ENCODE measurements at regions not wholly inside any gene's neighbourhood (a gene's known extent, or its start where the extent isn't known, plus 50 kb on each side); places are given as distances from the start of the nearest gene placed in this dataset.

- TF ChIP-seq MXI1 (conservative IDR thresholded peaks at IDR 0.05; ENCODE audit: poor library complexity, severe bottlenecking) (no peak), RAD21 (conservative IDR thresholded peaks at IDR 0.05) (no peak), REST (IDR thresholded peaks at IDR 0.05; ENCODE audit: borderline replicate concordance) (no peak), EP300 (conservative IDR thresholded peaks at IDR 0.05; ENCODE audit: poor library complexity, severe bottlenecking) (no peak), SMC3 (conservative IDR thresholded peaks at IDR 0.05; ENCODE audit: poor library complexity) (no peak), POLR2AphosphoS5 (IDR thresholded peaks at IDR 0.05) (no peak), EZH2 (IDR thresholded peaks at IDR 0.05; ENCODE audit: borderline replicate concordance, insufficient read depth, low read length, poor library complexity, severe bottlenecking) (no peak), TAF1 (IDR thresholded peaks at IDR 0.05; ENCODE audit: low read depth) (no peak)
- TF ChIP-seq, protein P1, sequence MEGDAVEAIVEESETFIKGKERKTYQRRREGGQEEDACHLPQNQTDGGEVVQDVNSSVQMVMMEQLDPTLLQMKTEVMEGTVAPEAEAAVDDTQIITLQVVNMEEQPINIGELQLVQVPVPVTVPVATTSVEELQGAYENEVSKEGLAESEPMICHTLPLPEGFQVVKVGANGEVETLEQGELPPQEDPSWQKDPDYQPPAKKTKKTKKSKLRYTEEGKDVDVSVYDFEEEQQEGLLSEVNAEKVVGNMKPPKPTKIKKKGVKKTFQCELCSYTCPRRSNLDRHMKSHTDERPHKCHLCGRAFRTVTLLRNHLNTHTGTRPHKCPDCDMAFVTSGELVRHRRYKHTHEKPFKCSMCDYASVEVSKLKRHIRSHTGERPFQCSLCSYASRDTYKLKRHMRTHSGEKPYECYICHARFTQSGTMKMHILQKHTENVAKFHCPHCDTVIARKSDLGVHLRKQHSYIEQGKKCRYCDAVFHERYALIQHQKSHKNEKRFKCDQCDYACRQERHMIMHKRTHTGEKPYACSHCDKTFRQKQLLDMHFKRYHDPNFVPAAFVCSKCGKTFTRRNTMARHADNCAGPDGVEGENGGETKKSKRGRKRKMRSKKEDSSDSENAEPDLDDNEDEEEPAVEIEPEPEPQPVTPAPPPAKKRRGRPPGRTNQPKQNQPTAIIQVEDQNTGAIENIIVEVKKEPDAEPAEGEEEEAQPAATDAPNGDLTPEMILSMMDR (IDR thresholded peaks at IDR 0.05; ENCODE audit: poor library complexity, severe bottlenecking), result no peak
- H3K79me2 ChIP-seq (replicated peaks; ENCODE audit: insufficient read depth, low read length), result no peaks in the 10 kb centered on the region
- H3K4me3 ChIP-seq (ENCODE audit: low read length), result no peak overlapping the region
- no peak overlapping the region for H2AFZ ChIP-seq (ENCODE audit: low read depth, low read length)
- no peaks in the 10 kb centered on the region for H4K20me1 ChIP-seq (ENCODE audit: insufficient read depth)
- H3K27ac ChIP-seq (ENCODE audit: low read length), result no peak overlapping the region
- no peak overlapping the region for H3K4me2 ChIP-seq (ENCODE audit: low read length)
- no peaks in the 10 kb centered on the region for H3F3A ChIP-seq (ENCODE audit: insufficient read depth, low read length, poor library complexity, severe bottlenecking)
- no peaks in the 10 kb centered on the region for H3K27me3 ChIP-seq (ENCODE audit: insufficient read depth, low read depth, low read length)
- H3K9me2 ChIP-seq (ENCODE audit: insufficient read depth, low read length), result no peaks in the 10 kb centered on the region
- H3K9ac ChIP-seq (ENCODE audit: low read length), result no peak overlapping the region
- H3K36me3 ChIP-seq (ENCODE audit: insufficient read depth, low read length), result no peaks in the 10 kb centered on the region
- H3K9me3 ChIP-seq (ENCODE audit: low read length), result no peaks in the 10 kb centered on the region
Measured at GRCh38 chr4:123200051-123200940, 196.3 kb upstream of the SPRY1 start.

GRCh38 chr4:123204737-123205136 is 191.9 kb upstream of the SPRY1 start:
- Histone ChIP-seq H3K4me3 (ENCODE audit: low read length) (no peak overlapping the region), H3K9ac (ENCODE audit: low read length) (no peak overlapping the region), H2AFZ (ENCODE audit: low read depth, low read length) (no peak overlapping the region), H4K20me1 (ENCODE audit: insufficient read depth) (no peaks in the 10 kb centered on the region), H3K4me2 (ENCODE audit: low read length) (no peak overlapping the region), H3F3A (ENCODE audit: insufficient read depth, low read length, poor library complexity, severe bottlenecking) (no peaks in the 10 kb centered on the region), H3K9me2 (ENCODE audit: insufficient read depth, low read length) (no peaks in the 10 kb centered on the region), H3K9me3 (ENCODE audit: low read length) (no peaks in the 10 kb centered on the region), H3K79me2 (replicated peaks; ENCODE audit: insufficient read depth, low read length) (no peaks in the 10 kb centered on the region), H3K27me3 (ENCODE audit: insufficient read depth, low read depth, low read length) (no peaks in the 10 kb centered on the region), H3K36me3 (ENCODE audit: insufficient read depth, low read length) (no peaks in the 10 kb centered on the region), H3K27ac (ENCODE audit: low read length) (no peak overlapping the region)
- TF ChIP-seq REST (IDR thresholded peaks at IDR 0.05; ENCODE audit: borderline replicate concordance) (no peak), EP300 (conservative IDR thresholded peaks at IDR 0.05; ENCODE audit: poor library complexity, severe bottlenecking) (no peak), SMC3 (conservative IDR thresholded peaks at IDR 0.05; ENCODE audit: poor library complexity) (no peak), MXI1 (conservative IDR thresholded peaks at IDR 0.05; ENCODE audit: poor library complexity, severe bottlenecking) (no peak), POLR2AphosphoS5 (IDR thresholded peaks at IDR 0.05) (no peak), RAD21 (conservative IDR thresholded peaks at IDR 0.05) (no peak), TAF1 (IDR thresholded peaks at IDR 0.05; ENCODE audit: low read depth) (no peak), EZH2 (IDR thresholded peaks at IDR 0.05; ENCODE audit: borderline replicate concordance, insufficient read depth, low read length, poor library complexity, severe bottlenecking) (no peak)
- TF ChIP-seq, protein P1 (IDR thresholded peaks at IDR 0.05; ENCODE audit: poor library complexity, severe bottlenecking), result no peak
